ENCODE measurements at regions not wholly inside any gene's neighbourhood (a gene's known extent, or its start where the extent isn't known, plus 50 kb on each side); places are given as distances from the start of the nearest gene placed in this dataset.
A peak's percentile ranks its signal among the peaks of the same experiment; 100 is the strongest.
"Not testable (repeated sequence)": the region's sequence is repeated elsewhere in the genome, so short reads cannot be mapped to it uniquely, and the experiment has no call there.

DNA sequence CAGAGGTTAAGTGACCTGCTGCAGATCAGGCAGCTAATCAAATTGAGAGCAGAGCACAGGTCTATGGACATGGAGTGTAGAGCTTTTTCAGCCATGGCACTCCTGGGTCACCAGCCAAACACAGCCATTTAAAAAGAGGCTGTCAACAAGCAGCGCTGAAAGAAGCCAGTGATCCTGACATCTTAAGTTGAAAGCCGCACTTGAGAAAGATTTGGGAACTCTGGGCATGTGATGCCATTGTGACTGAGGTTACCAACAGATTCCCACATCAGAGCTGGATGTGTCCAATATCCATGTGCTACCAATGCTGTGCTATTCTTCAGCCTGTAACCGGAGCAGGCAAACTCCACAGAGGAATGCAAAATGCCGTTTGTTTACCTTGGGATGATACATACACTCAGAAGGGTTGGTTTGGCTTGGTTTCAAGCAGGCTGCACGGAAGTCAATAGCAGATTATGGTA lies 56.2 kb upstream of the ABLIM1 start:
- Mint-ChIP-seq H3K4me1 (peaks cover 16% of the 10 kb centered on the region), H3K36me3 (ENCODE audit: low read depth) (no peaks in the 10 kb centered on the region), H3K4me3 (no peak overlapping the region), H3K27me3 (ENCODE audit: insufficient read depth) (no peaks in the 10 kb centered on the region), H3K9me3 (no peaks in the 10 kb centered on the region), H3K27ac (no peak overlapping the region)
- H3K27ac ChIP-seq (ENCODE audit: low read depth, low read length), result no peak overlapping the region
- no peak overlapping the region for H3K4me3 ChIP-seq (ENCODE audit: low read length)
- H3K9ac ChIP-seq (ENCODE audit: extremely low read depth, low read length, poor library complexity, severe bottlenecking), result no peak overlapping the region
- no peaks in the 10 kb centered on the region for H3K9me3 ChIP-seq (ENCODE audit: control insufficient read depth, low read length)
- no peaks in the 10 kb centered on the region for H3K27me3 ChIP-seq (ENCODE audit: control insufficient read depth, insufficient read depth, low read length, poor library complexity, severe bottlenecking)
- H3K4me1 ChIP-seq (ENCODE audit: control insufficient read depth, insufficient read depth, low read length), result no peaks in the 10 kb centered on the region
- TF ChIP-seq, protein P1, sequence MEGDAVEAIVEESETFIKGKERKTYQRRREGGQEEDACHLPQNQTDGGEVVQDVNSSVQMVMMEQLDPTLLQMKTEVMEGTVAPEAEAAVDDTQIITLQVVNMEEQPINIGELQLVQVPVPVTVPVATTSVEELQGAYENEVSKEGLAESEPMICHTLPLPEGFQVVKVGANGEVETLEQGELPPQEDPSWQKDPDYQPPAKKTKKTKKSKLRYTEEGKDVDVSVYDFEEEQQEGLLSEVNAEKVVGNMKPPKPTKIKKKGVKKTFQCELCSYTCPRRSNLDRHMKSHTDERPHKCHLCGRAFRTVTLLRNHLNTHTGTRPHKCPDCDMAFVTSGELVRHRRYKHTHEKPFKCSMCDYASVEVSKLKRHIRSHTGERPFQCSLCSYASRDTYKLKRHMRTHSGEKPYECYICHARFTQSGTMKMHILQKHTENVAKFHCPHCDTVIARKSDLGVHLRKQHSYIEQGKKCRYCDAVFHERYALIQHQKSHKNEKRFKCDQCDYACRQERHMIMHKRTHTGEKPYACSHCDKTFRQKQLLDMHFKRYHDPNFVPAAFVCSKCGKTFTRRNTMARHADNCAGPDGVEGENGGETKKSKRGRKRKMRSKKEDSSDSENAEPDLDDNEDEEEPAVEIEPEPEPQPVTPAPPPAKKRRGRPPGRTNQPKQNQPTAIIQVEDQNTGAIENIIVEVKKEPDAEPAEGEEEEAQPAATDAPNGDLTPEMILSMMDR (conservative IDR thresholded peaks at IDR 0.05), result no peak
- DNase-seq, result no peak
- WGBS, 2 experiments (ENCODE audit: insufficient coverage in 1 of 2, insufficient read length in 1 of 2), result 85 to 90% methylated on average over 4 to 5 of the region's 5 CpGs
- H3K36me3 ChIP-seq (ENCODE audit: control insufficient read depth, insufficient read depth, low read length), result no peaks in the 10 kb centered on the region

DNA sequence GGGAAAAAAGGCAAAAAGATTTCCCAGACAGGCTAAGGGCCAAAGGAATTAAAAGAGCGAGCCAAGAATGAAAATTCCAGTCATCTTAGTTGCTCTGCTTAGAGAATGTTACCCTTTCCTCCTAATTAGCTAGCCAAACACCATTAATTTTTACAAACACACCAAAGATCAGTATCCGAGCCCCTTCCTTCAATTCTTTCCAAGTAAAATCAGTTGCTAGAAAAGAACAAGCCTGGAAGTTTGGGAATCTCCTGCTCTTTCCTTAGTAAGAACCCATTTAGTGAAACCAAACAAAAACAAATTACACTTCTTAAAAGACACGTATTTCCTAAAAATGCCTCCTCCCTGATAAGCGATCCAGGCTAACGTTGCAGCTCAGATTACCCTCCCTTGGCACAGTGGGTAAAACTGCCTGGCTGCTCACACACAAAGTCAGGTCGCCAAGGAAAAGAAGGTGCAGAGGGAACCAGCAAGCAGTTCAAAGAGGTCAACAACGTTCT lies 57.1 kb upstream of the ABLIM1 start:
- no peak for DNase-seq
- Mint-ChIP-seq H3K4me3 (no peak overlapping the region), H3K27ac (peak overlapping the region; percentile 65), H3K27me3 (ENCODE audit: insufficient read depth) (no peaks in the 10 kb centered on the region), H3K36me3 (ENCODE audit: low read depth) (no peaks in the 10 kb centered on the region), H3K9me3 (no peaks in the 10 kb centered on the region), H3K4me1 (peaks cover 16% of the 10 kb centered on the region)
- no peak overlapping the region for H3K27ac ChIP-seq (ENCODE audit: low read depth, low read length)
- TF ChIP-seq, protein P1 (conservative IDR thresholded peaks at IDR 0.05), result no peak
- H3K36me3 ChIP-seq (ENCODE audit: control insufficient read depth, insufficient read depth, low read length), result no peaks in the 10 kb centered on the region
- 83 to 84% methylated on average over 6 to 7 of the region's 7 CpGs for WGBS, 2 experiments (ENCODE audit: insufficient coverage in 1 of 2, insufficient read length in 1 of 2)
- no peaks in the 10 kb centered on the region for H3K9me3 ChIP-seq (ENCODE audit: control insufficient read depth, low read length)
- H3K4me3 ChIP-seq (ENCODE audit: low read length), result no peak overlapping the region
- no peaks in the 10 kb centered on the region for H3K27me3 ChIP-seq (ENCODE audit: control insufficient read depth, insufficient read depth, low read length, poor library complexity, severe bottlenecking)
- no peak overlapping the region for H3K9ac ChIP-seq (ENCODE audit: extremely low read depth, low read length, poor library complexity, severe bottlenecking)
- no peaks in the 10 kb centered on the region for H3K4me1 ChIP-seq (ENCODE audit: control insufficient read depth, insufficient read depth, low read length)

DNA sequence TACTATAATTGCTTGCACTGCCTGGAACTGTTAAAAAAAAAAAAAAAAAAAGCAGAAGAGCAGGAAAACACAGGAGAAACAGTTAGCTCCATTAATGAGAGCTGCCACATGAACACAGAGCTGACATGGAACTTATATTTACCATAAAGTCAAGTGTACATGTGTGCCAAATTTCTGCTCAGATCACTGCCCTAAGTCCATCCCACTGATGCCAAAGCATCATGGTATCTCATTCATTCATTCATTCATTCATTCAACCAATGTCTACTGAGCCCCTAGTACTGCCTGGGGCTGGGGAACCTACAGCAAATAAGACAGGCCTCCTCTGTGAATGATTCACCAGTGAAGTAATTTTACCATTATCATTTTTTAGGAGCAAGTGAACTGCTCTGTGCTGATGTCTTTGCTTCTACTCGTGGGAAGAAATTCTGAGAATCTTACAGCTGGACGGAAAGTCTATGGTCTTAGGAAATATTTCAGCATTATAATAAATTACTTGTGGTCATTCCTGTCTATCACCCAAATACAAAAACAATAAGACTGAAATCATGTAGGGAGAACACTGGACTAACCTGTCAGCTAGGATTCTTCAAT lies 58.8 kb upstream of the ABLIM1 start:
- Histone ChIP-seq H3K9ac (ENCODE audit: extremely low read depth, low read length, poor library complexity, severe bottlenecking) (no peak overlapping the region), H3K9me3 (ENCODE audit: control insufficient read depth, low read length) (no peaks in the 10 kb centered on the region), H3K27ac (ENCODE audit: low read depth, low read length) (no peak overlapping the region), H3K36me3 (ENCODE audit: control insufficient read depth, insufficient read depth, low read length) (no peaks in the 10 kb centered on the region), H3K27me3 (ENCODE audit: control insufficient read depth, insufficient read depth, low read length, poor library complexity, severe bottlenecking) (no peaks in the 10 kb centered on the region), H3K4me3 (ENCODE audit: low read length) (no peak overlapping the region), H3K4me1 (ENCODE audit: control insufficient read depth, insufficient read depth, low read length) (no peaks in the 10 kb centered on the region)
- Mint-ChIP-seq H3K27me3 (ENCODE audit: insufficient read depth) (no peaks in the 10 kb centered on the region), H3K4me1 (peaks cover 13% of the 10 kb centered on the region), H3K36me3 (ENCODE audit: low read depth) (no peaks in the 10 kb centered on the region), H3K27ac (no peak overlapping the region), H3K9me3 (no peaks in the 10 kb centered on the region), H3K4me3 (no peak overlapping the region)
- TF ChIP-seq, protein P1 (conservative IDR thresholded peaks at IDR 0.05), result no peak
- 100% methylated on average over 1 of the region's 2 CpGs for WGBS, 2 experiments (ENCODE audit: insufficient coverage in 1 of 2, insufficient read length in 1 of 2)
- DNase-seq, result no peak

DNA sequence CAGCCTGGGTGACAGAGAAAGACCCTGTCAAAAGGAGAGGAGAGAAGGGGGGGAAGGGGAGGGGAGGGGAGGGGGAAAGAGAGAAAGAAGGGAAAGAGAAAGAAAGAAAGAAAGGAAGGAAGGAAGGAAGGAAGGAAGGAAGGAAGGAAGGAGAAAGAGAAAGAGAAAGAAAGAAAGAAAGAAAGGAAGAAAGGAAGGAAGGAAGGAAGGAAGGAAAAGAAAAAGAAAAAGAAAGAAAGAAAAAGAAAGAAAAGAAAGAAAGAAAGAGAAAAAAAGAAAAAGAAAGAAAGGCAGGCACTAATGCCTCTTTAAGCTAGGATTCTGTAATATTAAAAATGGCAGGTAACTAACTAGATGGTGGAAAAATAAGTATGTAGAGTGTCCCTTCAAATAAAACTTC lies 59.8 kb upstream of the ABLIM1 start:
- not testable (repeated sequence) for H3K9me3 ChIP-seq (ENCODE audit: control insufficient read depth, low read length); H3K4me3 ChIP-seq (ENCODE audit: low read length); H3K9ac ChIP-seq (ENCODE audit: extremely low read depth, low read length, poor library complexity, severe bottlenecking); H3K9me3 Mint-ChIP-seq; H3K27ac ChIP-seq (ENCODE audit: low read depth, low read length); H3K36me3 ChIP-seq (ENCODE audit: control insufficient read depth, insufficient read depth, low read length); H3K27me3 ChIP-seq (ENCODE audit: control insufficient read depth, insufficient read depth, low read length, poor library complexity, severe bottlenecking); H3K4me1 ChIP-seq (ENCODE audit: control insufficient read depth, insufficient read depth, low read length); DNase-seq; H3K27me3 Mint-ChIP-seq (ENCODE audit: insufficient read depth); H3K4me3 Mint-ChIP-seq; H3K36me3 Mint-ChIP-seq (ENCODE audit: low read depth); H3K27ac Mint-ChIP-seq
- H3K4me1 Mint-ChIP-seq, result peaks cover 13% of the 10 kb centered on the region

All from endodermal cell (in vitro differentiated cells).